H4 (cell line): ENCODE measurements at regions not wholly inside any gene's neighbourhood (a gene's known extent, or its start where the extent isn't known, plus 50 kb on each side); places are given as distances from the start of the nearest gene placed in this dataset.

Experiments used
- DNase-seq: peaks from one replicate; pipeline ENCODE4 v3.0.0-alpha.2; 2015; ENCODE audit warnings: low spot score

GRCh38 chr21:43303275-43304178 is 123.4 kb downstream of the SIK1 start:
- no peak for DNase-seq

- DNase-seq: no peak
Observed at GRCh38 chr21:43302769-43303168, 124.2 kb downstream of the SIK1 start.

GRCh38 chr21:43302062-43302700 is 124.8 kb downstream of the SIK1 start:
- no peak for DNase-seq

GRCh38 chr21:43301409-43302061 is 125.4 kb downstream of the SIK1 start:
- no peak for DNase-seq

GRCh38 chr21:43300496-43301408 is 126.2 kb downstream of the SIK1 start:
- no peak for DNase-seq

- no peak for DNase-seq
Observed at GRCh38 chr21:43299441-43300277, 127.3 kb downstream of the SIK1 start.

GRCh38 chr21:43298546-43299440 is 128.1 kb downstream of the SIK1 start:
- DNase-seq: no peak

GRCh38 chr21:43297989-43298388 is 128.9 kb downstream of the SIK1 start:
- no peak for DNase-seq

- no peak for DNase-seq
Observed at GRCh38 chr21:43297391-43297981, 128.7 kb downstream of the CRYAA start.

GRCh38 chr21:43295066-43295958 is 126.5 kb downstream of the CRYAA start:
- no peak for DNase-seq

- DNase-seq: no peak
Observed at GRCh38 chr21:43294194-43294902, 125.5 kb downstream of the CRYAA start.

GRCh38 chr21:43292866-43293142 is 124.0 kb downstream of the CRYAA start:
- no peak for DNase-seq

GRCh38 chr21:43292041-43292865 is 123.4 kb downstream of the CRYAA start:
- no peak for DNase-seq

GRCh38 chr21:43291347-43291950 is 122.6 kb downstream of the CRYAA start:
- DNase-seq: no peak

- no peak for DNase-seq
Observed at GRCh38 chr21:43290421-43291346, 121.9 kb downstream of the CRYAA start.
